ENCODE measurements at regions not wholly inside any gene's neighbourhood (a gene's known extent, or its start where the extent isn't known, plus 50 kb on each side); places are given as distances from the start of the nearest gene placed in this dataset.

- no peak for TF ChIP-seq YY1 (IDR thresholded peaks at IDR 0.05; ENCODE audit: insufficient read depth, insufficient read length)
- TF ChIP-seq SUZ12 (IDR thresholded peaks at IDR 0.05; ENCODE audit: extremely low read depth, insufficient read depth, insufficient read length): no peak
- TF ChIP-seq ZNF274 (IDR thresholded peaks at IDR 0.05; ENCODE audit: low read depth, low read length): no peak
These were observed 248.8 kb upstream of the ADGRL2 start for GRCh38 chr1:81551946-81552345.
